SK-N-SH (cell line): ENCODE measurements at regions not wholly inside any gene's neighbourhood (a gene's known extent, or its start where the extent isn't known, plus 50 kb on each side); places are given as distances from the start of the nearest gene placed in this dataset.

Source experiments
- EP300 ChIP-seq, 2 experiments: IDR thresholded peaks; 2 replicates each; pipeline versions ENCODE4 v1.4.0 to v1.6.1; 2012; ENCODE audit warnings: borderline replicate concordance in 1 of 2, low read depth in 1 of 2, low read length in 1 of 2
- FOSL2 ChIP-seq: IDR thresholded peaks from 2 replicates; pipeline ENCODE4 v1.4.0; 2012; ENCODE audit warnings: low read depth, mild to moderate bottlenecking, moderate library complexity, borderline replicate concordance
- FOXJ3 ChIP-seq: sonication (generic); formaldehyde crosslinking; IDR thresholded peaks from 2 replicates; pipeline ENCODE4 v1.5.1; 2020; ENCODE audit warnings: mild to moderate bottlenecking, missing genetic modification reagents
- GABPA ChIP-seq: IDR thresholded peaks from 2 replicates; pipeline ENCODE4 v1.4.0; 2012; ENCODE audit warnings: low read depth, mild to moderate bottlenecking
- POLR2AphosphoS5 ChIP-seq: IDR thresholded peaks from 2 replicates; pipeline ENCODE4 v1.6.1; 2012; ENCODE audit warnings: low read depth, low read length
- REST ChIP-seq: IDR thresholded peaks from 2 replicates; pipeline ENCODE4 v1.6.1; 2012; ENCODE audit warnings: mild to moderate bottlenecking, low read depth, low read length, moderate library complexity
- RFX5 ChIP-seq: IDR thresholded peaks from 2 replicates; pipeline ENCODE4 v1.6.1; 2012; ENCODE audit warnings: mild to moderate bottlenecking, improper control_type of control experiment, low read length
- RXRA ChIP-seq: IDR thresholded peaks from 2 replicates; pipeline ENCODE4 v1.4.0; 2012; ENCODE audit warnings: low read depth, mild to moderate bottlenecking, borderline replicate concordance
- TF ChIP-seq, protein P1 (sequence below): fragments of 200-600 bp; sonication (generic); IDR thresholded peaks from 2 replicates; pipeline ENCODE4 v1.6.1; 2017; ENCODE audit warnings: antibody characterized with exemption, mild to moderate bottlenecking, moderate library complexity

DNA sequence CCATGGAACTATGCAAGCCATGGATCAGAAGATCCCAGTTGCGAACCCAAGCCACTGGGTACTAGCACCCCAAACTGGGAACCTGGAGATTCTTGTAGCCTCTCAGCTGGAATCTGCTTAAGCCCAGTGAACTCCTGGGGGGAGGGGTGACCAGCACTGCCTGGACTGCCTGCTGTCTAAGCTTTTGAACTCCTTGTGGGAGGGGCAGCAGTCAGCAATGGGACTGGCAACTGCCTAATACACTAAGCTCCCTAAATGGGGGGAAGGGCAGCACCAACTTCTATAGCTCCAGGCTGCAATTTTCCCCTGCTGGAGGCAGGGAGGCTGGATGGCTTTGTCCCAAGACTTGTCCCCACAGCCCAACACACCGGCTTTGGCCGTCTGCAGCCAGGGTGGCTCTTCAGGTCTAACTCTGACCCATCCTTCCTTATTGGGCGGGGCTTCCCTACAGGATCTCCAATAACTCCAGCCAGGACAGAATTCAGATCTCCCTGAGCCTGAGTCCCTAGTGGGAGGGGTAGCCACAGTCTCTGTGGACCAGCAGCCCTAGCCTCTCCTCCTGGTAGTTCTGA lies 485.1 kb downstream of the SOX5 start:
- TF ChIP-seq, protein P1, sequence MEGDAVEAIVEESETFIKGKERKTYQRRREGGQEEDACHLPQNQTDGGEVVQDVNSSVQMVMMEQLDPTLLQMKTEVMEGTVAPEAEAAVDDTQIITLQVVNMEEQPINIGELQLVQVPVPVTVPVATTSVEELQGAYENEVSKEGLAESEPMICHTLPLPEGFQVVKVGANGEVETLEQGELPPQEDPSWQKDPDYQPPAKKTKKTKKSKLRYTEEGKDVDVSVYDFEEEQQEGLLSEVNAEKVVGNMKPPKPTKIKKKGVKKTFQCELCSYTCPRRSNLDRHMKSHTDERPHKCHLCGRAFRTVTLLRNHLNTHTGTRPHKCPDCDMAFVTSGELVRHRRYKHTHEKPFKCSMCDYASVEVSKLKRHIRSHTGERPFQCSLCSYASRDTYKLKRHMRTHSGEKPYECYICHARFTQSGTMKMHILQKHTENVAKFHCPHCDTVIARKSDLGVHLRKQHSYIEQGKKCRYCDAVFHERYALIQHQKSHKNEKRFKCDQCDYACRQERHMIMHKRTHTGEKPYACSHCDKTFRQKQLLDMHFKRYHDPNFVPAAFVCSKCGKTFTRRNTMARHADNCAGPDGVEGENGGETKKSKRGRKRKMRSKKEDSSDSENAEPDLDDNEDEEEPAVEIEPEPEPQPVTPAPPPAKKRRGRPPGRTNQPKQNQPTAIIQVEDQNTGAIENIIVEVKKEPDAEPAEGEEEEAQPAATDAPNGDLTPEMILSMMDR = no peak
- no peak for TF ChIP-seq FOXJ3 (CRISPR knock-in tag)
- no peak for TF ChIP-seq RFX5
- no peak for TF ChIP-seq GABPA
- no peak for TF ChIP-seq EP300 (IDR thresholded peaks at IDR 0.05; ENCODE audit: borderline replicate concordance in 1 of 2, low read depth in 1 of 2, low read length in 1 of 2)
- no peak for TF ChIP-seq REST
- TF ChIP-seq POLR2AphosphoS5 = no peak
- no peak for TF ChIP-seq RXRA
- TF ChIP-seq FOSL2 = no peak
